Dendritic cell treated with granulocyte-macrophage colony-stimulating factor and Interleukin-4, amounts not matched to agents 40 ng/mL and 50 ng/mL, for 4 days (primary cell): ENCODE measurements at regions not wholly inside any gene's neighbourhood (a gene's known extent, or its start where the extent isn't known, plus 50 kb on each side); places are given as distances from the start of the nearest gene placed in this dataset.

ENCODE experiments used
- H3K27ac Mint-ChIP-seq: one replicate; pipeline ENCODE4 v1.8.0; 2022; ENCODE audit warnings: mild to moderate bottlenecking, mixed read lengths
- H3K27me3 Mint-ChIP-seq: one replicate; pipeline ENCODE4 v1.8.0; 2022; ENCODE audit warnings: mild to moderate bottlenecking, mixed read lengths
- H3K36me3 Mint-ChIP-seq: one replicate; pipeline ENCODE4 v1.8.0; 2022; ENCODE audit warnings: low read depth, mixed read lengths
- H3K4me1 Mint-ChIP-seq: one replicate; pipeline ENCODE4 v1.8.0; 2022; ENCODE audit warnings: low read depth, mixed read lengths
- H3K4me3 Mint-ChIP-seq: one replicate; pipeline ENCODE4 v1.8.0; 2022; ENCODE audit warnings: mild to moderate bottlenecking, moderate library complexity, mixed read lengths
- H3K9me3 Mint-ChIP-seq: one replicate; pipeline ENCODE4 v1.8.0; 2022; ENCODE audit warnings: mixed read lengths
- intact Hi-C: fragments of 100-400 bp; cut with micrococcal nuclease; formaldehyde crosslinking; loops from one replicate; pipeline ENCODE4 v1.15.0; 2022

DNA sequence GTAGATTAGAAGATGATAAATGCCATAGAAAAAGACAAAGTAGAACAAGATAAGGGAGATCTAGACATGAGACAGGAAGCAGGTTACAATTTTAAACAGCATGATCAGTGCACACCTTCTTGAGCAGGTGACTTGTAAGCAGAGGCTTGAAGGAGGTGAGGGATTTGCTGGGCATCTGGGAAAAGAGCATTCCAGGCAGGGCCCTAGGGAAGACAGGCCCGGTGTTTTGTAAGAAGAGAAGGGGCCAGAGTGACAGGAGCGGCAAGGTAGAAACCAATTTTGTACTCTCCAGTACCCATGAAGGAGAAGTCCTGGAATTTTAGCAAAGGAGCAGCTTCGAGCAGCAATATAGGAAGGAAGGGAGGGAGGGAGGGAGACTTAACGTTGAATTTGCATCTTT is 296.5 kb downstream of the MZT1 start:
- no peak overlapping the region for H3K27ac Mint-ChIP-seq
- no peaks in the 10 kb centered on the region for H3K9me3 Mint-ChIP-seq

DNA sequence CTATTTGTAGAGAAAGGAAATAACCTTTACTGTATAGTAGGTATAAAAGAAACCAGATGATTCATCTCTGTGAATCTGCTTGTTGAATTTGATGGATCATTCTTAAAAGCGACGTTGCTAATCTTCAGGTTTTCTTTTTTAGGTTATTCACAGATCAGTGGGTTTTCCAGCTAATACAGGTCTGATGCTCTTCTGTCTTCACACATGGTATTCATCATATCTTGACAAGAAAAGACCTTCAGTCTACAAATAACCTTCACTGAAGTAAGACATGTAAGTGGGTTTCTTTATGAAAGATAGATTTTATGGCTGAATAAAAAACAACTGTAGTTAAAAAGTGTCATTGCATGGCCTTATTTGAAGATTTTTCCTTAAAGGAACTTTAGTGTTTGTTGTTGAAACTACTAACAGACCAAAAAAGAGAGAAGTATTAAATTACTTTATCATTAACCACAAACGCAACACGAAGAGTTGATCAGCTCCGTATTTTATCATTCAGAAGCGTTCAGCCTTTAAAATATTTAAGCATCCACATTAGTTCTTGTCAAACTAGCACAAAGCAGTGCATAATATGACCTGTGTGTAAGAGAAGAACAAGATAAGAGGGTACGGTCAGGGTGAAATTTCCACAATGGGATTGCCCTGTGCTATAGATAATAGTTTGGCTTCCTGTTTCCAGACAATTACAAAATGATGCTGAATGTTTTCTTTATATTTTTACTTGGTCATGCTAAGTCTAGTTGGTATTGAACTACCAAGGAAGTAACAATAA is 299.5 kb downstream of the MZT1 start:
- H3K4me1 Mint-ChIP-seq: no peaks in the 10 kb centered on the region
- no peak overlapping the region for H3K27ac Mint-ChIP-seq
- H3K27me3 Mint-ChIP-seq: no peaks in the 10 kb centered on the region
- no peaks in the 10 kb centered on the region for H3K36me3 Mint-ChIP-seq
- H3K9me3 Mint-ChIP-seq: no peaks in the 10 kb centered on the region
- H3K4me3 Mint-ChIP-seq: no peak overlapping the region
- intact Hi-C loops: no loop called here

More for the DNA sequence above, 296.5 kb downstream of the MZT1 start:
- Mint-ChIP-seq H3K4me3 (no peak overlapping the region), H3K4me1 (no peaks in the 10 kb centered on the region), H3K36me3 (no peaks in the 10 kb centered on the region), H3K27me3 (no peaks in the 10 kb centered on the region)
- intact Hi-C loops: no loop called here

DNA sequence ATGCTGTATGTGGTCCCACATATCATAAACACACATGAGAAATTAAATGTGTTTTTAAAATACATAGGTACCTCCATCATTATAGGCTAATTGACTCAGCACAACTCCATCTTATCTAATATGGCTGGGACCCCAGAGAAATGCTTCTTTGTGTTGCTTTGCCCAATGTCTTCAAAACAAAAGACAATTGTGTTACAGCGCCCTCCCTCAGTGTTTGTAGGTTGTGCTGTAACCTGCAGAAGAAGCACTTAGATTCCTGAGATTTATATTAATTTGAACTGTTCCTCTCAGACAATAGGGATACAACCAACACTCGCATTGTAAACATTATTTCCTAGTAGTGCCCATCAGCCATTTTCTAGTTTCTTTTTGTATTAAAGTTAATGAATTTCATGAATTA is 303.4 kb downstream of the MZT1 start:
- Mint-ChIP-seq H3K4me1 (no peaks in the 10 kb centered on the region), H3K9me3 (no peaks in the 10 kb centered on the region), H3K27me3 (no peaks in the 10 kb centered on the region), H3K27ac (no peak overlapping the region), H3K36me3 (no peaks in the 10 kb centered on the region), H3K4me3 (no peak overlapping the region)
- intact Hi-C loops: no loop called here

- H3K4me1 Mint-ChIP-seq: no peaks in the 10 kb centered on the region
- H3K36me3 Mint-ChIP-seq: no peaks in the 10 kb centered on the region
- no peak overlapping the region for H3K4me3 Mint-ChIP-seq
- no peaks in the 10 kb centered on the region for H3K27me3 Mint-ChIP-seq
- intact Hi-C loops: no loop called here
- no peak overlapping the region for H3K27ac Mint-ChIP-seq
- H3K9me3 Mint-ChIP-seq: peaks cover 9% of the 10 kb centered on the region
These were observed 311.6 kb downstream of the MZT1 start for GRCh38 chr13:72415817-72416216.

- Mint-ChIP-seq H3K27me3 (no peaks in the 10 kb centered on the region), H3K9me3 (no peaks in the 10 kb centered on the region), H3K4me1 (no peaks in the 10 kb centered on the region), H3K36me3 (no peaks in the 10 kb centered on the region), H3K4me3 (no peak overlapping the region), H3K27ac (no peak overlapping the region)
- intact Hi-C loops: no loop called here
These were observed 314.9 kb downstream of the MZT1 start for GRCh38 chr13:72412481-72412880.

- no peaks in the 10 kb centered on the region for H3K4me1 Mint-ChIP-seq
- peaks cover 21% of the 10 kb centered on the region for H3K9me3 Mint-ChIP-seq
- H3K27ac Mint-ChIP-seq: no peak overlapping the region
- H3K27me3 Mint-ChIP-seq: no peaks in the 10 kb centered on the region
- H3K36me3 Mint-ChIP-seq: no peaks in the 10 kb centered on the region
- no peak overlapping the region for H3K4me3 Mint-ChIP-seq
- intact Hi-C loops: no loop called here
These were observed 322.0 kb downstream of the MZT1 start for GRCh38 chr13:72405441-72405840.

DNA sequence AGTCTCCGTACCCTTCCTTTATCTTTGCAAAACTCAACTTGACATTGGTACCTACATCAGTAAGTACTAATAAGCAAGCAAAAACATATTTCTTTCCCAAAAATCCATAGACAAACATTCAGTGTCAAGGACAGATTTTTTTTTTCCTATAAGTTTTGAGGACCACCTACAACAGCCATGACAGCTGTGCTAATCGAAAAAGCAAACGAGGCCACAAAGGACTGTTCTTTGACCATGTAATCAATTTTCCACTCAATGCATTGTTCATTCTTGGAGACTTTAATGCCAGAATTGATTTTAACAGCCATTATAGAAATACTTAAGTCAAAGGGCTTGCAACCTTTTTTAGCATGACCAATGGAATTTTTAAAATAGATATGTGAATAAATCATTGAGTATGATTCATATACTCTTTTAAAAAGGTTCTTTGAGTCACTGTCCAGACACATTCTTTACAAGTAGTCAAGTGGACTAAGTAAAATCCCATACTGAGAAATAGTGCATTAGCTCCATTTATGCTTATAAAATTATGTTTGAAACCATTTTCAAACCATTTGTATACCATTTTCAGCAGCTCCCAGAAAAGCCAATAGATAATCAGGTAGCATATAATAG is 323.9 kb downstream of the MZT1 start:
- Mint-ChIP-seq H3K4me1 (no peaks in the 10 kb centered on the region), H3K9me3 (peaks cover 21% of the 10 kb centered on the region), H3K36me3 (no peaks in the 10 kb centered on the region), H3K4me3 (no peak overlapping the region), H3K27ac (no peak overlapping the region), H3K27me3 (no peaks in the 10 kb centered on the region)
- intact Hi-C loops: no loop called here

DNA sequence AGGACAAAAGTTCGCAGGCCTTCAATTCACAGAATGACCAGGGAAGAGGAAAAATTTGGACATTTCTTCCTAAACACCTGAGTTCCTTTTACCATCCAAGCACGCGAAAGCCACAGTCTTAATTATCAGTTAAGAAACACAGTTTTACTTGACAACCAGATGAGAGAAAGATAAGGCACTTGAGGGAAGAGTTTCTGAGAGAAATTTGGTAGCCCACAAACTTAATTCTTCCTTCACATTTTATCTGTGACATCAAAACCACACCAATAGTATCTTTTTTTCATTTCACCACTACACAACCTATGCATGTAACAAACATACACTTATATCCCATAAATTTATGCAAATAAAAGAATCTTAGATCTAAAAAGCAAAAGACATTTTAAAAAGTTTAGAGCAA is 326.6 kb downstream of the MZT1 start:
- H3K36me3 Mint-ChIP-seq: no peaks in the 10 kb centered on the region
- intact Hi-C loops: no loop called here
- H3K27me3 Mint-ChIP-seq: no peaks in the 10 kb centered on the region
- peaks cover 21% of the 10 kb centered on the region for H3K9me3 Mint-ChIP-seq
- H3K4me3 Mint-ChIP-seq: no peak overlapping the region
- H3K4me1 Mint-ChIP-seq: no peaks in the 10 kb centered on the region
- no peak overlapping the region for H3K27ac Mint-ChIP-seq

DNA sequence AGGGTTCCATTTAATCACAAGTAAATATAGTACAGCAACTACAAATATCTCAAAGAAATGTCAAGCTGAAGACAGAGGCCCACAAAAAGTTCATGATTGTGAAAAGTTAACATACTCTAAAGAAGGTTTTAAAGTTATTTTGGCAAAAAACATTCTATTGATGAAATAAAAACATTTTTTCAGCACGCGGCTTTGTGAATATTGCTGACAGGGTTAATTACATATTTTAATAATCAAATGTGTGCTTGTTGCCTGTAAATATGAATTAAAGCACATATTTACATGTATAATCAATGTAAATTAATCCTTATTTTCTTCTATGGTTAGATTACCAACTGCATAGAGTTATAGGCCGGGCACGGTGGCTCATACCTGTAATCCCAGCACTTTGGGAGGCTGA is 328.1 kb downstream of the MZT1 start:
- Mint-ChIP-seq H3K27ac (no peak overlapping the region), H3K36me3 (no peaks in the 10 kb centered on the region), H3K4me3 (no peak overlapping the region), H3K9me3 (peaks cover 21% of the 10 kb centered on the region), H3K4me1 (no peaks in the 10 kb centered on the region), H3K27me3 (no peaks in the 10 kb centered on the region)
- intact Hi-C loops: no loop called here

- Mint-ChIP-seq H3K9me3 (peaks cover 5% of the 10 kb centered on the region), H3K4me1 (no peaks in the 10 kb centered on the region), H3K4me3 (no peak overlapping the region), H3K36me3 (no peaks in the 10 kb centered on the region), H3K27ac (no peak overlapping the region), H3K27me3 (no peaks in the 10 kb centered on the region)
- intact Hi-C loops: no loop called here
These were observed 330.2 kb downstream of the MZT1 start for GRCh38 chr13:72397265-72397664.

DNA sequence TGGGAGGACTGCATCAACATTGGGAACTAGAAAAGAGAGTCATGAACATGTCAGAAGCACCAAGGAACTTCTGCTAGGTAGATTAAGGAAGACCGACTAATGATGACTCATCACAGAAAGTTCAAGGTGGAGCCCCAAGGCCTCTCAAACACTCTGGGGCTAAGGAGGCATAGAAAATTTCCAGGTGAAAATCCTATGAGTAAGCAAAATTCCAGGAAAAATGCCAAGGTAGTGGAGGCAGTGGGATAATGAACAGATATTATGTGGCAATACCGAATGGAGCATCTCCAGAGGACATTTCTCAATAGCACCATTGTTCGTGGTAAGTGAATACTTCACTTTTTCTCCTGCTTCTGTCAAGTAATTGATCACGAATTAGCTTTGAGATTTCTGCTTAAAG is 336.5 kb downstream of the MZT1 start:
- H3K4me3 Mint-ChIP-seq: no peak overlapping the region
- no peak overlapping the region for H3K27ac Mint-ChIP-seq
- intact Hi-C loops: no loop called here
- H3K4me1 Mint-ChIP-seq: no peaks in the 10 kb centered on the region
- H3K9me3 Mint-ChIP-seq: no peaks in the 10 kb centered on the region
- H3K27me3 Mint-ChIP-seq: no peaks in the 10 kb centered on the region
- no peaks in the 10 kb centered on the region for H3K36me3 Mint-ChIP-seq

GRCh38 chr13:72386138-72386684 is 341.2 kb downstream of the MZT1 start:
- Mint-ChIP-seq H3K27me3 (no peaks in the 10 kb centered on the region), H3K4me3 (no peak overlapping the region), H3K9me3 (no peaks in the 10 kb centered on the region), H3K36me3 (no peaks in the 10 kb centered on the region), H3K4me1 (peaks cover 15% of the 10 kb centered on the region), H3K27ac (no peak overlapping the region)
- intact Hi-C loops: no loop called here

DNA sequence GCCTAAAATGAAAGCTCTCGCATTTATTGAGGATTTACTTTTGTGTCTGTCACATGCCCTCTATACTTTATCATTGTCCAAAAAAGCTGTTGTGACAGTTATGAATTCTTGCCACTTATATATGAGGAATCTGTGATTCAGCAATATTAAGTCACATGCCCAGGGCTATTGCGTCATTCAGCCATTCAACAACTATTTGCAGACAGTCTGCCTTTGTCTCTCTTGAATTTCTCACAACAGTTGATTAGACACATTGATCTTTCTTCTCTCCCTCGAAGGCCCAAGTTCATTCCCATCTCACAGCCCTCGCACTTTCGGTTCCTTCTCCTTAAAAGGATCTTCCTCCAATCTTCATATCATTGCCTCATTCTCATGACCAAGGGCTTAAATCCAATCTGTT is 342.6 kb downstream of the MZT1 start:
- Mint-ChIP-seq H3K36me3 (no peaks in the 10 kb centered on the region), H3K27ac (peak overlapping the region; percentile 67), H3K4me3 (no peak overlapping the region), H3K9me3 (no peaks in the 10 kb centered on the region), H3K4me1 (peaks cover 15% of the 10 kb centered on the region), H3K27me3 (no peaks in the 10 kb centered on the region)
- intact Hi-C loops: no loop called here

GRCh38 chr13:72384186-72384823 is 343.1 kb downstream of the MZT1 start:
- H3K36me3 Mint-ChIP-seq: no peaks in the 10 kb centered on the region
- no peaks in the 10 kb centered on the region for H3K27me3 Mint-ChIP-seq
- H3K27ac Mint-ChIP-seq: peak overlapping the region; percentile 67
- H3K4me1 Mint-ChIP-seq: peaks cover 15% of the 10 kb centered on the region
- H3K9me3 Mint-ChIP-seq: no peaks in the 10 kb centered on the region
- intact Hi-C loops: no loop called here
- no peak overlapping the region for H3K4me3 Mint-ChIP-seq
